Suprapubic skin (tissue), 4 donors: ENCODE measurements at regions not wholly inside any gene's neighbourhood (a gene's known extent, or its start where the extent isn't known, plus 50 kb on each side); places are given as distances from the start of the nearest gene placed in this dataset.

Experiments used
- POLR2A ChIP-seq, 2 donors: fragments of 450-650 bp; IDR thresholded peaks; one replicate each; pipeline ENCODE4 v1.6.1; 2017; ENCODE audit warnings: antibody characterized with exemption in 2 of 2, mild to moderate bottlenecking in 2 of 2, moderate library complexity in 2 of 2
- POLR2AphosphoS5 ChIP-seq, 3 donors: sonication (generic); formaldehyde crosslinking; IDR thresholded peaks; one replicate each; pipeline ENCODE4 v1.6.1; 2017; ENCODE audit warnings: antibody characterized with exemption in 3 of 3
- TF ChIP-seq, protein P1 (sequence below), 2 donors: fragments of 200-600 bp in 1 of 2; fragments of 450-650 bp in 1 of 2; sonication (generic) in 1 of 2; IDR thresholded peaks; one replicate each; pipeline ENCODE4 v1.5.1; 2016 to 2019; ENCODE audit warnings: antibody characterized with exemption in 2 of 2, mild to moderate bottlenecking in 1 of 2, moderate library complexity in 1 of 2

DNA sequence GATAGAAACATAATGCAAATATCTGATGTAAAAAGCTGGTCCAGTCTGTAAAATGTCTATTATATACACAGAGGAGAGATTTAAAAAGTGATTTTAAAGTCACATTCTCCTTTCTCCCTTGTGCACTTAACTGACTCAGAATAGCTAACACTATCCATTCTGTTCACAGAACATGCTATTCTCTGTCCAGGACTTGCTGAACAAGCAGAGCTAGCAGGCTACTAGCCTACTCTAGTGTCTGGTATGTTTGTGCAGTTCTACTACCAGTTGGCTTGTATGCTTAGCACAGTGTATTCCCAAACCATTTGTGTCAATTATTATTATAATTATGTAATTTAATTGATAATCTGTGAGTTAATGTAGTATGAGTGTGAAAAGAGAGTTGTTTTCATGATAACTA is 161.7 kb upstream of the NUDT12 start:
- no peak for TF ChIP-seq POLR2A (IDR thresholded peaks at IDR 0.05)
- TF ChIP-seq, protein P1, sequence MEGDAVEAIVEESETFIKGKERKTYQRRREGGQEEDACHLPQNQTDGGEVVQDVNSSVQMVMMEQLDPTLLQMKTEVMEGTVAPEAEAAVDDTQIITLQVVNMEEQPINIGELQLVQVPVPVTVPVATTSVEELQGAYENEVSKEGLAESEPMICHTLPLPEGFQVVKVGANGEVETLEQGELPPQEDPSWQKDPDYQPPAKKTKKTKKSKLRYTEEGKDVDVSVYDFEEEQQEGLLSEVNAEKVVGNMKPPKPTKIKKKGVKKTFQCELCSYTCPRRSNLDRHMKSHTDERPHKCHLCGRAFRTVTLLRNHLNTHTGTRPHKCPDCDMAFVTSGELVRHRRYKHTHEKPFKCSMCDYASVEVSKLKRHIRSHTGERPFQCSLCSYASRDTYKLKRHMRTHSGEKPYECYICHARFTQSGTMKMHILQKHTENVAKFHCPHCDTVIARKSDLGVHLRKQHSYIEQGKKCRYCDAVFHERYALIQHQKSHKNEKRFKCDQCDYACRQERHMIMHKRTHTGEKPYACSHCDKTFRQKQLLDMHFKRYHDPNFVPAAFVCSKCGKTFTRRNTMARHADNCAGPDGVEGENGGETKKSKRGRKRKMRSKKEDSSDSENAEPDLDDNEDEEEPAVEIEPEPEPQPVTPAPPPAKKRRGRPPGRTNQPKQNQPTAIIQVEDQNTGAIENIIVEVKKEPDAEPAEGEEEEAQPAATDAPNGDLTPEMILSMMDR (IDR thresholded peaks at IDR 0.05) = no peak
- no peak for TF ChIP-seq POLR2AphosphoS5 (IDR thresholded peaks at IDR 0.05)
